SH-SY5Y (cell line): ENCODE measurements at regions not wholly inside any gene's neighbourhood (a gene's known extent, or its start where the extent isn't known, plus 50 kb on each side); places are given as distances from the start of the nearest gene placed in this dataset.

ENCODE experiments used
- GATA2 ChIP-seq: IDR thresholded peaks from 2 replicates; pipeline ENCODE4 v1.6.1; 2011; ENCODE audit warnings: mild to moderate bottlenecking, low read depth, low read length
- GATA3 ChIP-seq: IDR thresholded peaks from 2 replicates; pipeline ENCODE4 v1.6.1; 2011; ENCODE audit warnings: low read depth, mild to moderate bottlenecking, low read length, moderate library complexity

GRCh38 chr5:6163913-6164312, 214.4 kb downstream of the MED10 start:
- TF ChIP-seq GATA2 (no peak), GATA3 (no peak)
